ENCODE measurements at regions not wholly inside any gene's neighbourhood (a gene's known extent, or its start where the extent isn't known, plus 50 kb on each side); places are given as distances from the start of the nearest gene placed in this dataset.

GRCh38 chrX:129093706-129094105 is 429.6 kb downstream of the SMARCA1 start:
- no peaks in the 10 kb centered on the region for H3K27me3 ChIP-seq (ENCODE audit: insufficient read depth, low read length)
- peak overlapping the region in 2 of 3 experiments; percentile 11 to 89; a peak in 2 of 7 replicates for H3K27ac Mint-ChIP-seq
- H3K18ac ChIP-seq (ENCODE audit: insufficient read length, low read depth, low read length) = no peak overlapping the region
- no peak overlapping the region for H2AFZ ChIP-seq (ENCODE audit: low read length)
- peaks cover 52 to 67% of the 10 kb centered on the region in 2 experiments for H3K4me1 Mint-ChIP-seq
- H2BK15ac ChIP-seq (ENCODE audit: low read depth, low read length) = no peak overlapping the region
- no peak overlapping the region for H4K8ac ChIP-seq (replicated peaks; ENCODE audit: insufficient read length, low read depth, low read length)
- H2BK5ac ChIP-seq (ENCODE audit: insufficient read length, low read length) = no peak overlapping the region
- H3K23me2 ChIP-seq (ENCODE audit: insufficient read length, low read depth, low read length, poor library complexity, severe bottlenecking) = no peaks in the 10 kb centered on the region
- no peak overlapping the region for H3K4me2 ChIP-seq (ENCODE audit: insufficient read depth, insufficient read length, low read length)
- H3K79me2 ChIP-seq (ENCODE audit: insufficient read depth, low read length) = peaks cover 3% of the 10 kb centered on the region; the same call in 1 of the 2 replicates
- no peak overlapping the region for H3K27ac ChIP-seq (ENCODE audit: insufficient read length, low read depth, low read length)
- H4K20me1 ChIP-seq (ENCODE audit: control insufficient read depth, insufficient read depth, insufficient read length) = no peaks in the 10 kb centered on the region
- peaks cover 20% of the 10 kb centered on the region for H3K4me1 ChIP-seq (ENCODE audit: insufficient read depth, low read length)
- no peak overlapping the region for H2BK120ac ChIP-seq (ENCODE audit: low read depth, low read length, poor library complexity, severe bottlenecking)
- H2BK12ac ChIP-seq (ENCODE audit: insufficient read length, low read depth, low read length) = no peak overlapping the region
- no peak overlapping the region for H2BK20ac ChIP-seq (ENCODE audit: low read depth, low read length, poor library complexity, severe bottlenecking)
- H2AK5ac ChIP-seq (ENCODE audit: insufficient read length, low read length) = no peak overlapping the region
- no peak overlapping the region for H3K9ac ChIP-seq (ENCODE audit: extremely low read depth, insufficient read length, low read length)
- H3K36me3 Mint-ChIP-seq (ENCODE audit: insufficient read depth in 1 of 3, low read depth in 3 of 3) = peaks cover 0 to 26% (median 18%) of the 10 kb centered on the region in 3 experiments; a peak in 5 of 7 replicates
- H4K5ac ChIP-seq (ENCODE audit: insufficient read length, low read depth, low read length) = no peak overlapping the region
- H3K79me1 ChIP-seq (ENCODE audit: insufficient read depth, low read depth, low read length, poor library complexity, severe bottlenecking) = no peaks in the 10 kb centered on the region
- H3K4ac ChIP-seq (ENCODE audit: low read depth, low read length) = no peak overlapping the region
- no peaks in the 10 kb centered on the region for H3K9me3 Mint-ChIP-seq
- TF ChIP-seq CTCF (conservative IDR thresholded peaks at IDR 0.05) = no peak
- no peak overlapping the region for H3K4me3 Mint-ChIP-seq
- no peaks in the 10 kb centered on the region for H3K27me3 Mint-ChIP-seq (ENCODE audit: low read depth)
- no peak overlapping the region for H3K56ac ChIP-seq (ENCODE audit: insufficient read length, low read depth, low read length)
- H3K14ac ChIP-seq (ENCODE audit: insufficient read depth, low read length) = no peak overlapping the region
- no peak overlapping the region for H3K23ac ChIP-seq (ENCODE audit: insufficient read length, low read depth, low read length)
- no CpG with 5 or more reads among the region's 2 CpGs for WGBS (ENCODE audit: extremely low coverage, insufficient read length, low lambda C conversion rate)
- no peaks in the 10 kb centered on the region for H3K9me3 ChIP-seq (ENCODE audit: control insufficient read depth, low read depth, low read length)
- H4K91ac ChIP-seq (ENCODE audit: insufficient read length, low read depth, low read length) = no peak overlapping the region
- DNase-seq = no peak
- no peak overlapping the region for H3T11ph ChIP-seq (ENCODE audit: low read length)

Data from H9 (cell line).